Parathyroid adenoma (tissue), 2 donors: ENCODE measurements at regions not wholly inside any gene's neighbourhood (a gene's known extent, or its start where the extent isn't known, plus 50 kb on each side); places are given as distances from the start of the nearest gene placed in this dataset.

Source experiments
- H2AFZ ChIP-seq: fragments of 300-600 bp; sonication (generic); one replicate; pipeline ENCODE4 v1.7.0; 2017; ENCODE audit warnings: antibody characterized with exemption, mild to moderate bottlenecking
- H3K27ac ChIP-seq: fragments of 300-600 bp; sonication (generic); one replicate; pipeline ENCODE4 v1.7.0; 2017
- H3K27me3 ChIP-seq: fragments of 300-600 bp; sonication (generic); one replicate; pipeline ENCODE4 v1.7.0; 2017; ENCODE audit warnings: low read length; ENCODE audit not compliant: control insufficient read depth, insufficient read depth
- H3K36me3 ChIP-seq: fragments of 300-600 bp; sonication (generic); one replicate; pipeline ENCODE4 v1.7.0; 2017; ENCODE audit warnings: low read length; ENCODE audit not compliant: control insufficient read depth, insufficient read depth
- H3K4me1 ChIP-seq: fragments of 300-600 bp; sonication (generic); one replicate; pipeline ENCODE4 v1.7.0; 2017; ENCODE audit warnings: control low read depth
- H3K4me2 ChIP-seq: fragments of 300-600 bp; sonication (generic); one replicate; pipeline ENCODE4 v1.7.0; 2017; ENCODE audit warnings: low read length
- H3K4me3 ChIP-seq: fragments of 300-600 bp; sonication (generic); one replicate; pipeline ENCODE4 v1.7.0; 2017; ENCODE audit warnings: low read depth, low read length
- H3K79me2 ChIP-seq: fragments of 300-600 bp; sonication (generic); one replicate; pipeline ENCODE4 v1.7.0; 2017; ENCODE audit warnings: control low read depth
- H3K9ac ChIP-seq: fragments of 300-600 bp; sonication (generic); one replicate; pipeline ENCODE4 v1.7.0; 2017; ENCODE audit warnings: mild to moderate bottlenecking
- H3K9me3 ChIP-seq: fragments of 300-600 bp; sonication (generic); one replicate; pipeline ENCODE4 v1.7.0; 2017; ENCODE audit warnings: low read length; ENCODE audit not compliant: control insufficient read depth
- CTCF ChIP-seq: fragments of 300-600 bp; sonication (generic); IDR thresholded peaks from one replicate; pipeline ENCODE4 v1.7.0; 2017; ENCODE audit warnings: antibody characterized with exemption, mild to moderate bottlenecking
- donor health status: primary hyperparathyroidism.

DNA sequence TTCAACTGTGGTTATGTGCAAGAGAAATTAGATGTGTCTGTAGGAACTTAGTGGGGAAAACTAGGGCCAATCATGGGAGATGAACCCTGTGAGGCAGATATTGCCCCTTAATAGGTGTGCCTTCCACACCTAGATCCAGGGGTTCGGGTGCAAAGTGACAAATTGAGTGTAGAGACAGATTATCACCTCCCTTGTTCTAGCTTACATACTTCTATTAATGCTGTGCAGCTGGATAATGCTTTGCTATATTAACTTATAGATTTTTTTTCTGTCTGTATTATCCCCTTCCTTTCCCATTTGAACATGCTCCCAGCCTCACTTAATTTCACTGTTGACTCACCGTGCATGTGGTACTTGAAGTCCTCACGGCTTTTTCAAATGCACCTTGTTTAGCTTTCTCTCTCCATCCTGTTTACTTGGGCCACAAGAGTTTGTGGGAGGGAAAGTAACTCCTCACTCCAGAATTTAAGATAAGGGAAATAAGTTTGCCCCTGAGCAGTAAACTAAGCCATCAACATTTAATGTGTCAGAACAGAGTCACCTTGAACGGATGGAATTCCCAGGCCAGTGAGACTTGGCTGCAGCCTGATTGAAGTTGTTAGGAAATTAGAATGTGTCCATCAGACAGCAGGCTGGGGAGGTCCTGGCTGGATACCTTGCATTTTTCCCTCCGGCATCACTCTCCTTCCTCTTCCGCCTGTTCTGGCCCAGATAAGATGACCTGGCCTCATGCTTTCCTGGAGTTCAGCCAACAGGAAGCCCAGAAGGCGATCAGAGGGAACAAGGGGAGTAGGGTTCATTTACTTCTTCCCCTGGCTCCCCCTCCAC is 478.4 kb downstream of the BCOR start:
- Histone ChIP-seq H3K4me1 (no peaks in the 10 kb centered on the region), H3K36me3 (no peaks in the 10 kb centered on the region), H3K27me3 (no peaks in the 10 kb centered on the region), H3K4me2 (no peak overlapping the region), H2AFZ (no peak overlapping the region), H3K79me2 (no peaks in the 10 kb centered on the region), H3K27ac (no peak overlapping the region), H3K9me3 (no peaks in the 10 kb centered on the region), H3K9ac (no peak overlapping the region), H3K4me3 (no peak overlapping the region)
- no peak for TF ChIP-seq CTCF

GRCh38 chrX:39624166-39624565 is 473.6 kb downstream of the BCOR start:
- no peak overlapping the region for H3K4me3 ChIP-seq
- no peak overlapping the region for H2AFZ ChIP-seq
- H3K27ac ChIP-seq = no peak overlapping the region
- H3K36me3 ChIP-seq = no peaks in the 10 kb centered on the region
- H3K9ac ChIP-seq = no peak overlapping the region
- no peak for TF ChIP-seq CTCF
- H3K4me2 ChIP-seq = no peak overlapping the region
- H3K4me1 ChIP-seq = no peaks in the 10 kb centered on the region
- no peaks in the 10 kb centered on the region for H3K27me3 ChIP-seq
- no peaks in the 10 kb centered on the region for H3K79me2 ChIP-seq
- no peaks in the 10 kb centered on the region for H3K9me3 ChIP-seq

DNA sequence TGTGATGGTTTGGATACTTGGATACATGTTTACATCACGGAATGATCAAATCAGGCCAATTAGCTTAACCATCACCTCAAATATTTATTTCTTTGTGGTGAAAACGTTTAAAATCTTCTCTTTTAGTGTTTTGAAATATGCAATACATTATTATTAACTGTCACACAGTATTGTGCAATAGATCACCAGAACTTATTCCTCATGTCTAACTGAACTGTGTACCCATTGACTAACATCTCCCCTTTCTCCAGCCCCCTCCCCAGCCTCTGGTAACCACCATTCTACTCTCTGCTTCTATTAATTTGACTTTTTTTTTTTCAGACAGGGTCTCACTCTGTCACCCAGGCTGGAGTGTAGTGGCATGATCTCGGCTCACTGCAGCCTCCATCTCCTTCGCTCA is 471.9 kb downstream of the BCOR start:
- Histone ChIP-seq H3K27me3 (no peaks in the 10 kb centered on the region), H3K4me3 (no peak overlapping the region), H3K36me3 (no peaks in the 10 kb centered on the region), H3K9ac (no peak overlapping the region), H3K4me1 (no peaks in the 10 kb centered on the region), H3K9me3 (no peaks in the 10 kb centered on the region), H3K27ac (no peak overlapping the region), H3K4me2 (no peak overlapping the region), H2AFZ (no peak overlapping the region), H3K79me2 (no peaks in the 10 kb centered on the region)
- TF ChIP-seq CTCF = no peak

DNA sequence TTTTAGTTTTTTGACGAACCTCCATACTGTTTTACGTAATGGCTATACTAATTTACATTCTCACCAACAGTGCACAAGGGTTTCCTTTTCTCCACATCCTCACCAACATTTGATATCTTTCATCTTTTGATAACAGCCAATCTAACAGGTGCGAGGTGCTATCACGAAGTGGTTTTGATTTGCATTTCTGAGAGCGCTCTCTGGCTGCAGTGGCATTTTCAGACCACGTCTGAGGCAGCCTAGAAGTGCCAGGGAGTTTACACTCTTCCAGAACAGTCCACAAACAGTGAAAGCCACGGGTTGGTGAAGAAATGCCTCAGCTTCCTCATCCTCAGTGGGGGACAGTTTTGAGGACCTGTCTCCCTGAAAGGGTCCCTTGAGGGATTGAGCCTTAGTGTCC is 471.0 kb downstream of the BCOR start:
- Histone ChIP-seq H3K27me3 (no peaks in the 10 kb centered on the region), H3K4me3 (no peak overlapping the region), H2AFZ (no peak overlapping the region), H3K4me2 (no peak overlapping the region), H3K9me3 (no peaks in the 10 kb centered on the region), H3K27ac (no peak overlapping the region), H3K4me1 (no peaks in the 10 kb centered on the region), H3K36me3 (no peaks in the 10 kb centered on the region), H3K9ac (no peak overlapping the region), H3K79me2 (no peaks in the 10 kb centered on the region)
- no peak for TF ChIP-seq CTCF

- Histone ChIP-seq H3K27me3 (no peaks in the 10 kb centered on the region), H3K4me2 (no peak overlapping the region), H3K27ac (no peak overlapping the region), H3K36me3 (no peaks in the 10 kb centered on the region), H3K9ac (no peak overlapping the region), H3K4me1 (no peaks in the 10 kb centered on the region), H3K4me3 (no peak overlapping the region), H3K9me3 (no peaks in the 10 kb centered on the region), H3K79me2 (no peaks in the 10 kb centered on the region), H2AFZ (no peak overlapping the region)
- no peak for TF ChIP-seq CTCF
These were observed 470.5 kb downstream of the BCOR start for GRCh38 chrX:39627257-39627656.
